ENCODE measurements at regions not wholly inside any gene's neighbourhood (a gene's known extent, or its start where the extent isn't known, plus 50 kb on each side); places are given as distances from the start of the nearest gene placed in this dataset.

DNA sequence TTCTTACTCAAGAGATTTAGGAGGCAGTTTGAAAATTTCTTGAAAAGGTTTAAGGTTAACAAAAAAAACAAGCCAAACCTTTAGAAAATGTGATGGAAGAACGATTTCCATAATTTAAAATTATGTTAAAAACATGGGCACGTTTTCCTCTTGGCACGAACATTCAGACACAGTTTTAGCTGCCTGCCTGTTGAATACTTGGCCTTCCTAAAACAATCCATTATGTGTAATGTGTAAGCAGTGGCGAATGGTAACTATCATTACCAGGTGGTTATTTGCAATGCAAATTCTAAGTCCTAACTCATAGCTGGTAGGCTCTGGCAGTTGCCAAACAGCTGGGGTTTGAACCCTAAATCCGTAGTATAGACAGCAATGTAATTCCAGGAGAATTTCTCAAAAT, 1425.7 kb upstream of the SLC10A2 start:
- DNase-seq = no peak
- Histone ChIP-seq H3K9me3 (no peaks in the 10 kb centered on the region), H3K36me3 (no peaks in the 10 kb centered on the region), H3K27ac (no peak overlapping the region), H3K4me1 (no peaks in the 10 kb centered on the region), H3K27me3 (no peaks in the 10 kb centered on the region), H3K4me3 (no peak overlapping the region)
- WGBS, 2 donors = 61 to 80% methylated on average over 5 of the region's 5 CpGs
- TF ChIP-seq EP300 (IDR thresholded peaks at IDR 0.05) = no peak
- no peak for TF ChIP-seq CTCF (IDR thresholded peaks at IDR 0.05)
- no peak for TF ChIP-seq POLR2AphosphoS5 (IDR thresholded peaks at IDR 0.05)
- no peak for TF ChIP-seq POLR2A (IDR thresholded peaks at IDR 0.05)
- intact Hi-C loops (cut with DNase I) = no loop called here

DNA sequence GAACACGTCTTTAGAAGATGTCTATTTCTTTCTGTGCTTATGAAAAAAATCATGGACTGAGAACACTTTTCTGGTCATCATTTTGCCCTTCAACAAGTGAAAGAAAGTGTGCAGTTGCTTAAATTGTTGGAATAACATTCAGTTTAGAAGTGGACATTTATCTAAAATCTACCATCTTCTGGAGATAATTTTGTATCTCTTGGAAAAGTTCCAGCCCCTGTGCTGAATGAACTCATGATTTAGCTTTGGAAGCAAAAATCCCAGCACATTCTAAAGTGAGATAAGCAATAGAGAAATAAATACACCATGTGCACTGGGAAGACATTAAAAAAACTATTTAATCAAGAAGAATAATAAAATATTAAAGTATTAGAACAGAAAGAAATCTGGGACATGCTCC, 1420.8 kb upstream of the SLC10A2 start:
- intact Hi-C loops (cut with DNase I) = no loop called here
- DNase-seq = no peak
- Histone ChIP-seq H3K4me1 (no peaks in the 10 kb centered on the region), H3K27ac (no peak overlapping the region), H3K27me3 (no peaks in the 10 kb centered on the region), H3K4me3 (no peak overlapping the region), H3K9me3 (no peaks in the 10 kb centered on the region), H3K36me3 (no peaks in the 10 kb centered on the region)
- 43 to 71% methylated on average over 1 of the region's 1 CpG for WGBS, 2 donors
- TF ChIP-seq POLR2A (IDR thresholded peaks at IDR 0.05) (no peak), EP300 (IDR thresholded peaks at IDR 0.05) (no peak), POLR2AphosphoS5 (IDR thresholded peaks at IDR 0.05) (no peak), CTCF (IDR thresholded peaks at IDR 0.05) (no peak)

- no peaks in the 10 kb centered on the region for H3K9me3 ChIP-seq
- H3K4me3 ChIP-seq = no peak overlapping the region
- intact Hi-C loops (cut with DNase I) = no loop called here
- TF ChIP-seq CTCF (IDR thresholded peaks at IDR 0.05) (no peak), EP300 (IDR thresholded peaks at IDR 0.05) (no peak), POLR2AphosphoS5 (IDR thresholded peaks at IDR 0.05) (no peak), POLR2A (IDR thresholded peaks at IDR 0.05) (no peak)
- no peaks in the 10 kb centered on the region for H3K27me3 ChIP-seq
- no peaks in the 10 kb centered on the region for H3K4me1 ChIP-seq
- H3K27ac ChIP-seq = no peak overlapping the region
- no peaks in the 10 kb centered on the region for H3K36me3 ChIP-seq
- 1 to 17% methylated on average over 1 of the region's 1 CpG for WGBS, 2 donors
- no peak for DNase-seq
Observed at GRCh38 chr13:104485571-104485970, 1419.4 kb upstream of the SLC10A2 start.

GRCh38 chr13:104483631-104484030, 1417.4 kb upstream of the SLC10A2 start:
- no peak overlapping the region for H3K4me3 ChIP-seq
- H3K36me3 ChIP-seq = no peaks in the 10 kb centered on the region
- TF ChIP-seq POLR2AphosphoS5 (IDR thresholded peaks at IDR 0.05) = no peak
- no peak for TF ChIP-seq POLR2A (IDR thresholded peaks at IDR 0.05)
- no peak for TF ChIP-seq CTCF (IDR thresholded peaks at IDR 0.05)
- no peak for TF ChIP-seq EP300 (IDR thresholded peaks at IDR 0.05)
- no peaks in the 10 kb centered on the region for H3K4me1 ChIP-seq
- H3K27ac ChIP-seq = no peak overlapping the region
- intact Hi-C loops (cut with DNase I) = no loop called here
- no peaks in the 10 kb centered on the region for H3K27me3 ChIP-seq
- no peak for DNase-seq
- H3K9me3 ChIP-seq = no peaks in the 10 kb centered on the region
- 94 to 95% methylated on average over 10 of the region's 10 CpGs for WGBS, 2 donors

- intact Hi-C loops (cut with DNase I) = no loop called here
- no peak overlapping the region for H3K27ac ChIP-seq
- H3K27me3 ChIP-seq = no peaks in the 10 kb centered on the region
- H3K9me3 ChIP-seq = no peaks in the 10 kb centered on the region
- no peak for DNase-seq
- H3K36me3 ChIP-seq = no peaks in the 10 kb centered on the region
- no peaks in the 10 kb centered on the region for H3K4me1 ChIP-seq
- WGBS, 2 donors = 95 to 96% methylated on average over 2 of the region's 2 CpGs
- TF ChIP-seq CTCF (IDR thresholded peaks at IDR 0.05) (no peak), POLR2A (IDR thresholded peaks at IDR 0.05) (no peak), POLR2AphosphoS5 (IDR thresholded peaks at IDR 0.05) (no peak), EP300 (IDR thresholded peaks at IDR 0.05) (no peak)
- H3K4me3 ChIP-seq = no peak overlapping the region
Observed at GRCh38 chr13:104477261-104477660, 1411.0 kb upstream of the SLC10A2 start.
